Mucosa of gallbladder (tissue), 1 donor: ENCODE measurements at regions not wholly inside any gene's neighbourhood (a gene's known extent, or its start where the extent isn't known, plus 50 kb on each side); places are given as distances from the start of the nearest gene placed in this dataset.
"Not testable (repeated sequence)": the region's sequence is repeated elsewhere in the genome, so short reads cannot be mapped to it uniquely, and the experiment has no call there.

Source experiments
- DNase-seq: peaks from one replicate; pipeline ENCODE4 v3.0.0-alpha.2; 2020; ENCODE audit warnings: low spot score
- donor health status: DM: no; HTN: no; CAD: no.

DNA sequence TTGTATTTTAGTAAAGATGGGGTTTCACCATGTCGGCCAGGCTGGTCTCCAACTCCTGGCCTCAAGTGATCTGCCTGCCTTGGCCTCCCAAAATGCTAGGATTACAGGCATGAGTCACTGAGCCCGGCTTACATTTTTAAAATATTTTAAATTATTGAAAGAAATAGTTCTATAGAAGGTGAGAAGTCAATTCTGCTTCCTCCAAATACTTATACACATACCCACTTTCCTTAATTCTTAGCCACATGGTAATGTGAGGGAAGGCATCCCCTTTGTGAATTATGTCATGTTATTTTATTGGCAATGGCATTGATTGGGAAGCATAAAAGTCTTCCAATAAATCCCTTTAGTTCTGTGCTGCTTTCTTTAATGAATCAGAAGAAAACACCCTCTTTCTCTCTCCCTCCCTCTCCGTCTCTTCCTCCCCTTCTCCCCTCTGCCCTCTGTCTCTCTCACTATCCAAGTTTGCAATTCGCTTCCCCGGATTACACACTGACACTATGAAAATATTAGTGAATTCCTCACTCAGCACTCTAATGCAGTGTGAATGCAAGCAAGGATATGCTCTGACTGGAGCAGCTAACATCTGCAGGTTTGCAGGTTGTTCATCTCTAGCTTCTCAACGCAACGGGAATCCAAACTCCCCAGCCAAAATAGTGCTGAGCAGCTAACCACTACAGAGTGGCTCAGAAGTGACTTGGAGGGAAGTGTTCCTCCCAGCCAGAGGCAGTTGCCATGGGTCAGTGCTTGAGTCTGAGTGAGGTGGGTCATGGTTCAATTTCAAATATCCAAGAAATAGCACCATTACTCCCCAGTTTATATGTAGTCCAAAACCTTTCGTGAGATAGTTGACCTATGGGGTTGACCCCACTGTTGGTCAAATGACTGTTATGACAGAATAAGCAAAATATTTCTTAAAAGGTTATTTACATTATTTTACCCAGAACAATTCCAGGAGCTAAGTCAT lies 77.8 kb upstream of the CD55 start:
- DNase-seq = no peak

DNA sequence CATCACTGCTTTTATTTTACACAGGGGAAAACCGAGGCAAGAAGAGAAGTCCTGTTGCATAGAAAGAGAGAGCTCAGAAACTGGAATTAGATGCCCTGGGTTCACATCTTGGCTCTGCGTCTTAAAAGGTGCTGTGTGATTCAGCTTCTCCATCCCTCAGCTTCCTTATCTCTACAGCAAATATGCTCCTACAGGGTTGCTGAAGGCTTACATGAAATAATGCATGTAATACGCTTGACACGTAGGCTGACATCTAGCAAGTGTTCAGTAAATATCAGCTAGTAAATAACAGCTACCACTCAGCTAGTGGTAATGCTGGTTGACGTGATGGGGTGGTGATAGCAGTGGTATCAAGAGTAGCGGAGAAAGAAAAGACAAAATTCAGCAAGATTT lies 77.1 kb upstream of the CD55 start:
- DNase-seq = no peak

DNA sequence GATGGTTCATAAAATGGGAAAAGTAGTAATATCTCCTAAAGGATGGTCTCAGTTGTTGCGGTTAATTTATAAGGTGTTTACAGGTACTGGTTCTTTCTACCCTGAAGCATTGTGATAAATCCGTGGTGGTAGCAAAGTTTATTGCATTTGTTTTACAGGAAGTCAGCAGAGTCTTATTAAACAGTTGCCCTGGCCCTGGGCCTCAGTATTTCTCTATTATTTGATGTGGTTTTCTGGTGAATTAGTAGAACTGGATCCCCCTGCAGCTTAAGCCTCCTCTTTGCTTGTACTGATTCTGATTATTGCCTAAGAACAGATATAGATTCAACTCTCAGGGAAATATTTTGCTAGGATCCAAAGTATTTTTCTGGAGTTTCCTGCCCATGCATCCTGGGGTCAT lies 76.4 kb upstream of the CD55 start:
- no peak for DNase-seq

DNA sequence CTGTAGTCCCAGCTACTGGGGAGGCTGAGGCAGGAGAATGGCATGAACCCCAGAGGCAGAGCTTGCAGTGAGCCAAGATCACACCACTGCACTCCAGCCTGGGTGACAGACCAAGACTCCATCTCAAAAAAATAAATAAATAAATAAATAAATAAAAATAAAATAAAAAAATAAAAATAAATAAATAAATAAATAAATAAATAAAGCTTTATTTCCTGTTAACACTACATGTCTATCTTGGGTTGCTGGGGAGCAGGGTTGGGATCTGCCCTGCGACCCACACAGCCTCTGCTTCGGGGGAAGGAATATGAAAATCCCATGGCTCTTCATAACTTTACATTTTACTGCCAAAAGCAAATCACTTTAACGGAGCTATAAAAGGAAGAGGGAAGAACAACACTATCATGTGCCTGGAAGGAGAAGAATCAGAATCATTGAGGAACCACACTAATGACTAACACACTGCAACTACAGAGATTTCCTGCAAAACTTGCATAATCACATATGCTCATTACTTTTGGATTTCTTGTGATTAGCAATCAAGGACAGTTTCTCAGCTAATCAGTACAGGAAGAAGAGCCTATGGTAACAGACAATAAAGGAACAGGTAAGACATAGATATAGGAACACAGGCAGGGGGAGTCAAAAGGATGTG lies 72.8 kb upstream of the CD55 start:
- DNase-seq = no peak

DNA sequence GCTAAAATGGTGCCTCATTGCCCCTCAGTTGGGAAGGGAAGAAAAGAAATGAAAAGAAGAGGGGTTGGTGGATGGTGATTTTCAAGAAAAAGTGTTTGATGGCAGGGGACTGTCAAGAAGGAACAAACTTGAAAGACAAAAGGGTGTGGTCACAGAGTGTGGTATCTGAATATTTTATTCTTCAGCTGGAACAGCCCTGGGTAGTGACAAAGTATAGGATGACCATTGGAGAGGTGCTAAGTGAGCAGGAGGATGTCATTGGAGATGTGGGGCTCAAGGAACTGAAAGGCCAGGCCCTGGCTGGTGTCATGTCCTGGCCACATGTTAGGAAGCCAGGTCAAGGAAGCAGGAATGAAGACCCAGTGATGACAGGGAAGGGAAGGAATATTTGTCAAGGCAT lies 71.0 kb upstream of the CD55 start:
- no peak for DNase-seq

DNA sequence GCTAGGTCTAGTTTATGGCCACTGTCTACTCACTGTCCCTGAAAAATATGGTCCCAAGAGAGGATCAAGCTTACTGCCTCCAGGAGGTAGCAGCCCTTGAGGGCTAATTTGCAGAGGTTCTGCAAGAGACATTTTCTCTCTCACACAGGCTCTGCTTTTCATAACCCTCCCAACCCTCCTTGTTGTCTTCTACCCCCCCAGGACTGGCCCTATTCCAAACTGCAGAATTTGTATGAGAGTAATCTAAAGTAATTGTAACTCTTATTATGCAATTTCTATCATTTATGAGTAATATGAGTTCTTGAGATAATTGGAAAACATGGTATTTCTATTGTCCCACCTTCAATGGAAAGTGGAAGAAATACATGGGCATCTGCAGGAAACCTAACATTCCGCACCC lies 70.4 kb upstream of the CD55 start:
- no peak for DNase-seq

DNA sequence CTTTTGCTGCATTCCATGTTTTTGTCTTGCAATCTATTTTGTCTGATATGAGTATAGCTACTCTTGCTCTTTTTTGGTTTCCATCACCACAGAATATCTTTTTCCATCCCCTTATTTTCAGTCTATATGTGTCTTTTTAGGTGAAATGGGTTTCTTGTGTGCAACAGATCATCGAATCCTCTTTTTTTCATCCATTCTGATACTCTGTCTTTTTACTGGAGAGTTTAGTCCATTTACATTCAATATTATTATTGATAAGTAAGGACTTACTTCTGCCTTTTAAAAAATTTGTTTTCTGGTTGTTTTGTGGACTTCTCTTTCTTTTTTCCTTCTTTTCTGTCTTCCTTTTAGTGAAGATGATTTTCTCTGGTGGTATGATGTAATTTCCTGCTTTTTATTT lies 64.6 kb upstream of the CD55 start:
- no peak for DNase-seq

DNA sequence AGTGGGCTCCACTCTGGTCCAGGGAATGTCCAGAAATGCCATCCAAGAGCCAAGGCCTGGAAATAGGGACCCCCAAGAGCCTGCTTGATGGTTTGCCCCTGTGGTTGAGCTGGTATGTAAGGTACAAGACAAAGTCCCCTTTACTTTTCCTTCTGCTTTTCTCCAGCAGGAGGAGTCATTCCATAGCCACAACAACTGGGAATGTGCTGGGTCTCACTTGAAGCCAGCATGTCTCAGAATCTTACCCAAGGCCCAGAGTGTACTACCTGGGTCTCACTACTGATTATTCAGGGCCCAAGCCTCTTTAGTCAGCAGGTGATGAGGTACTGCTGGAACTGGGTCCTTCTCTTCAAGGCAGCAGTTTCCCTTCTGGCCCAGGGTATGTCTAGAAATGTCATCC lies 62.1 kb upstream of the CD55 start:
- DNase-seq = no peak

DNA sequence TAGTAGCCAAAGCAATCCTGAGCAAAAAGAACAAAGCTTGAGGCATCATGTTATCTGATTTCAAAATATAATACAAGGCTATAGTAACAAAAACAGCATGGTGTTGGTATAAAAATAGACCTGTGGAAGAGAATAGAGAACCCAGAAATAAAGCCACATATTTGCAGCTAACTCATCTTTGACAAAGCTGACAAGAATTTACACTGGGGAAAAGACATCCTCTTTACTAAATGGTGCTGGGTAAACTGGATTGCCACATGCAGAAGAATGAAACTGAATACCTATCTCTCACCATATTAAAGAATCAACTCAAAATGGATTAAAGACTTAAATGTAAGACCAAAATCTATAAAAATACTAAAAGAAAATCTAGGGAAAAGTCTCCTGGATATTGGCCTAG lies 59.5 kb upstream of the CD55 start:
- DNase-seq = no peak

DNA sequence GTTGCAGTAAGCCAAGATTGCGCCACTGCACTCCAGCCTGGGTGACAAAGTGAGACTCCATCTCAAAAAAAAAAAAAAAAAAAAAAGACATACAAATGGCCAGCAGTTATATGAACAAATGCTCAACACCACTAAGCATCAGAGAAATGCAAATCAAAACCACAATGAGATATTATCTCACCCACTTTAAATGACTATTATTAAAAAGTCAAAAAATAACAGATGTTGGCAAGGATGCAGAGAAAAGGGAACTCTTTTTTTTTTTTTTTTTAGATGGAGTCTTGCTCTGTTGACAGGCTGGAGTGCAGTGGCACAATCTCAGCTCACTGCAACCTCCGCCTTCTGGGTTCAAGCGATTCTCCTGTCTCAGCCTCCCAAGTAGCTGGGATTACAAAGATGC lies 58.6 kb upstream of the CD55 start:
- not testable (repeated sequence) for DNase-seq

DNA sequence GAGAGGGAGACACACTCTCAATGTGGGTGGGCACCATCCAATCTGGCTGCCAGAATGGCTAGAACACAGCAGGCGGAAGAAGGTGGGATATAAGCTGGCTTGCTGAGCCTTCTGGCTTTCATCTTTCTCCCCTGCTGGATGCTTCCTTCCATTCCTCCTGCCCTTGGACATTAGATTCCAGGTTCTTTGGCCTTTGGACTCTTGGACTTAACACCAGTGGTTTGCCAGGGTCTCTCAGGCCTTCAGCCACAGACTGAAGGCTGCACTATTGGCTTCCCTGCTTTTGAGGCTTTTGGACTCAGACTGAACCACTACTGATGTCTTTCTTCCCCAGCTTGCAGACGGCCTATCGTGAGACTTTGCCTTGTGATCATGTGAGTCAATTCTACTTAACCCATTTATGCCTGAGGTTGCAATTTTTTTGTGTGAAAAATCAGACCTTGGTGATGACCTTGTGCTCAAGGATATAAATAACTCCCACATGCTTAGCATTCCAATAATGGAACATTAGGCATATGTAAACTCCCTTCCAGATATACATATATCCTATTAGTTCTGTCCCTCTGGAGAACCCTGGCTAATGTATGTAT lies 56.7 kb upstream of the CD55 start:
- DNase-seq = no peak

DNA sequence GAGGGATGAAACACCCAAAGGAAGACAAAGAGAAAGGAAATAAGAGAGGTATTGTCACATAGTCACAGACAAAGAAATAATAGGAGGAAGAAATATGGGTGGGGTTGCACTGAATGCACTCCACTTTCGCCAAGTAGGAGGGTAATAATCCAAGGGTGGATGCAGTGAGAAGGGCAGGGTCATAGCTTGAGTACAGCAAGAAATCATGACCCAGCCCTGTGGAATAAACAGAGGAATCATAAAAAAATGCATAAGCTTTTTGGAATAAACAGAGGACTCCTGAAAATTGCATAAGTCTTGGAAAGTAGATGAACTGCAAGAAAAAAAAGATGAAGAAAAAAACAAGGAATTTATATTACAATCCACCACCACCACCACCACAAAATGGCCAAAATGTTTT lies 53.1 kb upstream of the CD55 start:
- no peak for DNase-seq

DNA sequence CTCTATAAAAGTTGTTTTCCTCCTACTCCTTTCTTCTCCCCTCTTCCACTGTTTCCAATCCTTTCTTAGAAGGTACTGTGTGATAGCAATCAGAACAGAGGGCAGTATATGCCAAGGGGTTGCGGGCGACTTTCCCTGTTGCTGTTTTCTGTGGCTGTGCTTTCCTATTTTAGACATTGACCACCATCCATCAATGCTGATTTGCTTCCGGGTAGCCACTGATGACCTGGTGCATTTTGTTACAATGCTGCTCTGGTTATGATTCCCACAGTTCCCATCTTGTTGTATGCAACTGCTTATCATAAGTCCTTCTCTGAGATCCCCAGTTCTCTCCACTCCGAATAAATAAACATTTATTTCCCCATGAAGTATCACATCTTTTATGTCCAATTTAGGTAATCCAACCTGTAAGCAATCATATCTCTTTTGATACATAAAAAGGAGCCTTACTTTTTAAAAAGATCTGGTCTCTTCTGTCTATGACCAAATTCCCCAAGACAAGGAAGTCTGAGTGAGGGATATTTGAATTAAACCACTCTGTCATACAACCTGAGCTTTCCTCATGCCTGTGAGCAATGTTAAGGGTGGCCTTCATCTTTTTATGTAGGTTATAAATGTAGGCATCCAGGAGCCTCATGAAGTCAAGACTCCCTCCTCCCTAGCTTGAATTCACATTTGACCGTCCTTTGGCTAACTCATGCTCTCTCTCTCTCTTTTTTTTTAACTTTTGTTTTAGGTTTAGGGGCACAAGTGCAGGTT lies 52.5 kb upstream of the CD55 start:
- no peak for DNase-seq
